Stimulated activated naive B cell treated with anti-CD40 and anti-IgM and Interleukin-4, amounts not matched to agents 10 μg/mL and 1 μg/mL and 100 μg/mL, for 72 hours (primary cell): ENCODE measurements at regions not wholly inside any gene's neighbourhood (a gene's known extent, or its start where the extent isn't known, plus 50 kb on each side); places are given as distances from the start of the nearest gene placed in this dataset.
A peak's percentile ranks its signal among the peaks of the same experiment; 100 is the strongest.

ENCODE experiments used
- ATAC-seq, 2 donors: fragments of 150-1000 bp; cut with Tn5 transposase; replicated peaks; 2 replicates each; pipeline ENCODE4 v1.10.0; 2021; ENCODE audit warnings: moderate library complexity in 1 of 2
- DNase-seq: peaks from one replicate; pipeline ENCODE4 v3.0.0; 2021
- H3K27ac Mint-ChIP-seq: one replicate; pipeline ENCODE4 v1.8.0; 2022; ENCODE audit warnings: mild to moderate bottlenecking, mixed read lengths
- H3K27me3 Mint-ChIP-seq, 2 donors: one replicate each; pipeline ENCODE4 v1.8.0; 2022; ENCODE audit warnings: mixed read lengths in 2 of 2
- H3K36me3 Mint-ChIP-seq, 2 donors: one replicate each; pipeline ENCODE4 v1.8.0; 2022; ENCODE audit warnings: mixed read lengths in 2 of 2, mild to moderate bottlenecking in 1 of 2
- H3K4me1 Mint-ChIP-seq, 2 donors: one replicate each; pipeline ENCODE4 v1.8.0; 2022; ENCODE audit warnings: mixed read lengths in 2 of 2, mild to moderate bottlenecking in 1 of 2
- H3K4me3 Mint-ChIP-seq, 2 donors: one replicate each; pipeline ENCODE4 v1.8.0; 2022; ENCODE audit warnings: mild to moderate bottlenecking in 2 of 2, mixed read lengths in 2 of 2, moderate library complexity in 1 of 2
- H3K9me3 Mint-ChIP-seq, 2 donors: one replicate each; pipeline ENCODE4 v1.8.0; 2022; ENCODE audit warnings: mixed read lengths in 2 of 2, mild to moderate bottlenecking in 1 of 2

GRCh38 chr3:193788189-193788991 is 195.4 kb downstream of the OPA1 start:
- H3K27me3 Mint-ChIP-seq, result peaks cover 52 to 53% of the 10 kb centered on the region in 2 donors
- no peaks in the 10 kb centered on the region for H3K9me3 Mint-ChIP-seq
- peaks cover 8 to 10% of the 10 kb centered on the region in 2 donors for H3K4me1 Mint-ChIP-seq
- ATAC-seq, result peak; percentile 92 to 98
- no peak overlapping the region for H3K27ac Mint-ChIP-seq
- no peak overlapping the region for H3K4me3 Mint-ChIP-seq
- peak; percentile 35 for DNase-seq
- H3K36me3 Mint-ChIP-seq, result no peaks in the 10 kb centered on the region

GRCh38 chr3:193789455-193789854 is 196.4 kb downstream of the OPA1 start:
- DNase-seq (no peak), ATAC-seq (no peak)
- H3K27ac Mint-ChIP-seq, result no peak overlapping the region
- H3K27me3 Mint-ChIP-seq, result peaks cover 54 to 60% of the 10 kb centered on the region in 2 donors
- H3K4me3 Mint-ChIP-seq, result no peak overlapping the region
- no peaks in the 10 kb centered on the region for H3K36me3 Mint-ChIP-seq
- H3K4me1 Mint-ChIP-seq, result peaks cover 8 to 10% of the 10 kb centered on the region in 2 donors
- no peaks in the 10 kb centered on the region for H3K9me3 Mint-ChIP-seq

- Mint-ChIP-seq H3K27ac (no peak overlapping the region), H3K36me3 (no peaks in the 10 kb centered on the region), H3K9me3 (no peaks in the 10 kb centered on the region), H3K4me1 (peaks cover 8 to 10% of the 10 kb centered on the region in 2 donors), H3K4me3 (no peak overlapping the region), H3K27me3 (peaks cover 53 to 62% of the 10 kb centered on the region in 2 donors)
- DNase-seq (no peak), ATAC-seq (no peak)
Observed at GRCh38 chr3:193790086-193790990, 197.3 kb downstream of the OPA1 start.

- peaks cover 8 to 10% of the 10 kb centered on the region in 2 donors for H3K4me1 Mint-ChIP-seq
- H3K9me3 Mint-ChIP-seq, result no peaks in the 10 kb centered on the region
- H3K36me3 Mint-ChIP-seq, result no peaks in the 10 kb centered on the region
- no peak for DNase-seq
- peaks cover 56 to 67% of the 10 kb centered on the region in 2 donors for H3K27me3 Mint-ChIP-seq
- no peak overlapping the region for H3K4me3 Mint-ChIP-seq
- no peak overlapping the region for H3K27ac Mint-ChIP-seq
- ATAC-seq, result peak; percentile 39 to 41
Observed at GRCh38 chr3:193791041-193792032, 198.3 kb downstream of the OPA1 start.

DNA sequence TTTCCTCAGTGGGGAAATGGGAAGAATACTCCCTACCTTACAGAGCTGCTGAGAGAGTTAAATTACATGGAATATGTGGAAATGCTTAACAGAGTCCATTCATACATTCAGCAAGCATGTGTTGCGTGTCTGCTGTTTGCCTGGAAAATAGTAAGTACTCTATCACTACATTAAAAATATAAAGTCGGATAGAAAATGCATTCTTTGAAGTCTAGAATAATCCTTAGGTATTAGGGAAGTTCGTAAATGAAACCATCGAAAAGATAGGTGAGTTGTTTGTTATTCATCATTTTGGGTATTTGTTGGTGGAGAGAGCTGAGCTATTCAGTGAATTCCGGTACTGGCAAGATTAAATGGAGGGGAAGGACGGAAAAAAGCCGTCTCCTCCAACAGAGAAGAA is 200.1 kb downstream of the OPA1 start:
- Mint-ChIP-seq H3K27me3 (peaks cover 44 to 65% of the 10 kb centered on the region in 2 donors), H3K9me3 (no peaks in the 10 kb centered on the region)

GRCh38 chr3:193794002-193794881 is 201.2 kb downstream of the OPA1 start:
- no peak for ATAC-seq
- no peak for DNase-seq
- H3K9me3 Mint-ChIP-seq, result no peaks in the 10 kb centered on the region
- no peak overlapping the region for H3K4me3 Mint-ChIP-seq
- no peak overlapping the region for H3K27ac Mint-ChIP-seq
- H3K36me3 Mint-ChIP-seq, result no peaks in the 10 kb centered on the region
- peaks cover 39 to 65% of the 10 kb centered on the region in 2 donors for H3K27me3 Mint-ChIP-seq
- H3K4me1 Mint-ChIP-seq, result peaks cover 0 to 6% of the 10 kb centered on the region in 2 donors

More for the DNA sequence above, 200.1 kb downstream of the OPA1 start:
- H3K36me3 Mint-ChIP-seq, result no peaks in the 10 kb centered on the region
- ATAC-seq (no peak), DNase-seq (no peak)
- H3K4me1 Mint-ChIP-seq, result peaks cover 4 to 9% of the 10 kb centered on the region in 2 donors
- H3K27ac Mint-ChIP-seq, result no peak overlapping the region
- H3K4me3 Mint-ChIP-seq, result no peak overlapping the region

DNA sequence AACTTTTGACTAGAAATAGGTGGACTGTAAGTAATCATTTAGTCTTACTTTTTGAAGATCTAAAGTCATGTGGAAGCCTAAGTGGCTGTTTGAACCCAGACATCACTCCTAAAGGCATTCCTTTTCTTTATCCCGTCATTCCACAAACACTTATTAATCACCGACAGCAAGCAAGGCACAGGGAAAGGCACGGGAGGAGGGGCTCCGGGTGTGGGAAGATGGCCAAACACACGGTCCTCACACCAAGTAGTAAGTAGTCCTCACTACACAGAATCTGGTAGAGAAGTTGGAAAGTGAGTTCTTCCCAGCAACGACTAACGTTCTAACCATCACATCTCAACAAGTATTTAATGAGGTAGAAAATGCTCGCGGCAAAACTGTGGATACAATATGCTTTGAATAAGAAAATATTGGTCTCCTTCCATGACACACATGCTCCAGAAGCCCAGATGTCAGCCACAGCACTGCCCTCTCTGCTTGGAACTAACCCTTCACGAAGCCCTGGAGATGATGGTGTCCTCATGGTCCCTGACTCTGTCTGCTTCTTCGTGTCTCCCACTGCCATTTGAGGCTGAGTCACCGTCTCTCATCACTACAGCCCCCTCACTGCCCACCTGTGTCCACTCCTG is 202.2 kb downstream of the OPA1 start:
- Mint-ChIP-seq H3K4me3 (no peak overlapping the region), H3K27ac (no peak overlapping the region), H3K4me1 (peaks cover 0 to 8% of the 10 kb centered on the region in 2 donors), H3K36me3 (no peaks in the 10 kb centered on the region), H3K9me3 (no peaks in the 10 kb centered on the region), H3K27me3 (peaks cover 32 to 60% of the 10 kb centered on the region in 2 donors)
- ATAC-seq (no peak), DNase-seq (no peak)

DNA sequence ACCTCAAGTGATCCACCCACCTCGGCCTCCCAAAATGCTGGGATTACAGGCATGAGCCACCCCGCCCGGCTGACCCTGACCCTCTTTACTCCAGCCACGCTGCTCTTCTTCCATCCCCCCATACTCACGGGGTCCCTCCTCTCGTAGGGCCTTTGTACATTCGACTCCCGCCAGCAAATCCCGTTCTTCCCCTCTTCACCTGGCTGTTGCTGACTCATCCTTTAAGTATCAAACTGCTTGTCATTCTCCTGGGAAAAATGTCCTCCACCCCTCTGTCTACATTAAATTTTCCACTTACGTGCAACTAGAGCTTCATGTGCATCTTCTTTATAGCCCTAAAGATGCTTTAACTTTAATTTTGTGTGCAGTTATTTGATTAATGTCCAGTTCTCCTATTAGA is 203.1 kb downstream of the OPA1 start:
- H3K4me3 Mint-ChIP-seq, result no peak overlapping the region
- H3K27ac Mint-ChIP-seq, result no peak overlapping the region
- DNase-seq, result no peak
- H3K36me3 Mint-ChIP-seq, result no peaks in the 10 kb centered on the region
- no peaks in the 10 kb centered on the region for H3K9me3 Mint-ChIP-seq
- no peak for ATAC-seq
- H3K4me1 Mint-ChIP-seq, result peaks cover 0 to 4% of the 10 kb centered on the region in 2 donors
- peaks cover 23 to 51% of the 10 kb centered on the region in 2 donors for H3K27me3 Mint-ChIP-seq

DNA sequence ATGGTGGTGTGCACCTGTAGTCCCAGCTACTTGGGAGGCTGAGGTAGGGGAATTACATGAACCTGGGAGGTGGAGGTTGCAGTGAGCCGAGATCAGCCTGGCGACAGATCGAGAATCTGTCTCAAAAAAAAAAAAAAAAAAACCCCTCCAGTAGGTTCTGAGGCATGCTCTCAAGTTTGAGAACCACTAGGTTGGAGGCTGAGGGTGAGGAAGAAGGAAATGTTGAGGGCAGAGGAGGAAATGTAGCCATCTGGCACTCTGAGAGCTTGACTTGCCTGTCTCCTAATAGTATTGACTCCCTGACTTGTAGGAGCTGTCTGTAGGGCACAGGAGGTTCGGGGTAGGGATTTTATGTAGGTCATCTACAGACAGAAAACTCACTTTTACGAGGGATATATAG is 204.6 kb downstream of the OPA1 start:
- no peak overlapping the region for H3K4me3 Mint-ChIP-seq
- H3K9me3 Mint-ChIP-seq, result no peaks in the 10 kb centered on the region
- peaks cover 0 to 4% of the 10 kb centered on the region in 2 donors for H3K4me1 Mint-ChIP-seq
- no peaks in the 10 kb centered on the region for H3K36me3 Mint-ChIP-seq
- peaks cover 20 to 45% of the 10 kb centered on the region in 2 donors for H3K27me3 Mint-ChIP-seq
- ATAC-seq (no peak), DNase-seq (no peak)
- H3K27ac Mint-ChIP-seq, result peak overlapping the region; percentile 20

GRCh38 chr3:193798051-193798450 is 205.0 kb downstream of the OPA1 start:
- H3K9me3 Mint-ChIP-seq, result no peaks in the 10 kb centered on the region
- H3K36me3 Mint-ChIP-seq, result no peaks in the 10 kb centered on the region
- DNase-seq, result no peak
- ATAC-seq, result no peak
- H3K4me3 Mint-ChIP-seq, result no peak overlapping the region
- H3K4me1 Mint-ChIP-seq, result peaks cover 0 to 4% of the 10 kb centered on the region in 2 donors
- H3K27ac Mint-ChIP-seq, result no peak overlapping the region
- peaks cover 17 to 40% of the 10 kb centered on the region in 2 donors for H3K27me3 Mint-ChIP-seq

DNA sequence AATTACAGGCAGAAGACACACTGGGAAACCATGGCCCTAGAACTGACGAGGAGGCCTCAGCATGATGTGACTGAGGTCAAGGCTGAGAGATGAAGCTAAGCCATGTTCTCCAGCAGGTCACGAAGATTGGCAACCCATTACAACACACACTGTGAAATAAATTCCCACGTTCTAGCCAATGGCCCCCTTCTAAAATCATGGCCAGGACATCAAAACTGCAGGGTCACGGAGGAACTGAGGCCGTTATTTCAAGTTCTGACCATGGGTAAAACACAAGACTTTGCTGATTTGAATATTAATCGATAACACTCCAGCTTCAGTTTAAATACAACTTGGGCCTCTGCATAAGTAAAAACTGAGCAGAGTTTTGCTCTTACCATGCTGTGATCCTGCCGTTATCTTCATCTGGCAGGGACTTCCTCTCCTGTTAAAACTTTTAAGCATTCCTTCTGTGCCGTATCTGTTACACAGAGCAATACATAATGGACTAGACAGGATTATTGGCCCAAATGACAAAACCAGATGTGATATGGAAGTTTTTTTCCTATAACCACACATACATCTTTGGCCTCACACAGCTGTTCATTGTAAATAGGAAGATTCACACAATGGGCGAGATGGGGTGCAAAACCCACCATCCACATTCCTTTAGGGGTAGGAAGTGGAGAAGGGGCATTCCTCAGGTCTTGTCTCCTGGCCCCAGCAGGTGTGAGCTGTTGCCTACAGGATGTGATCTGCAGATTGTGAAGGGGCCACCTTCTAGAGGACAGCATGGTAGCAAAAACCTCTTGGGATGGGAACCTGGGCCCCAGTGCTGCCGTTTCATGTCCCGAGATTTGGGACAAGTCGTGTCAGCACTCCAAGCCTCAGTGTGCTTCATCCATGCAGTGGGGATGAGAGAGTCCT is 207.4 kb downstream of the OPA1 start:
- H3K9me3 Mint-ChIP-seq, result no peaks in the 10 kb centered on the region
- H3K27ac Mint-ChIP-seq, result no peak overlapping the region
- peaks cover 0 to 4% of the 10 kb centered on the region in 2 donors for H3K4me1 Mint-ChIP-seq
- H3K4me3 Mint-ChIP-seq, result no peak overlapping the region
- ATAC-seq (no peak), DNase-seq (no peak)
- H3K27me3 Mint-ChIP-seq, result peaks cover 18 to 25% of the 10 kb centered on the region in 2 donors
- H3K36me3 Mint-ChIP-seq, result peaks cover 0 to 2% of the 10 kb centered on the region in 2 donors

GRCh38 chr3:193801097-193801496 is 208.1 kb downstream of the OPA1 start:
- ATAC-seq, result no peak
- H3K27ac Mint-ChIP-seq, result no peak overlapping the region
- H3K4me1 Mint-ChIP-seq, result peaks cover 0 to 4% of the 10 kb centered on the region in 2 donors

More at GRCh38 chr3:193801097-193801496, 208.1 kb downstream of the OPA1 start:
- H3K36me3 Mint-ChIP-seq, result peaks cover 0 to 2% of the 10 kb centered on the region in 2 donors
- no peak overlapping the region for H3K4me3 Mint-ChIP-seq
- peaks cover 12 to 18% of the 10 kb centered on the region in 2 donors for H3K27me3 Mint-ChIP-seq
- no peaks in the 10 kb centered on the region for H3K9me3 Mint-ChIP-seq
- no peak for DNase-seq
